ENCODE measurements at regions not wholly inside any gene's neighbourhood (a gene's known extent, or its start where the extent isn't known, plus 50 kb on each side); places are given as distances from the start of the nearest gene placed in this dataset.
"Not testable (repeated sequence)": the region's sequence is repeated elsewhere in the genome, so short reads cannot be mapped to it uniquely, and the experiment has no call there.

- Mint-ChIP-seq H3K36me3 (no peaks in the 10 kb centered on the region), H3K27me3 (ENCODE audit: low read depth) (peaks cover 12% of the 10 kb centered on the region), H3K27ac (no peak overlapping the region), H3K9me3 (no peaks in the 10 kb centered on the region), H3K4me1 (no peaks in the 10 kb centered on the region), H3K4me3 (no peak overlapping the region)
- no peak for TF ChIP-seq CTCF (IDR thresholded peaks at IDR 0.05; ENCODE audit: unreplicated experiment)
- no peak for DNase-seq (ENCODE audit: low spot score in 2 of 2, unreplicated experiment in 2 of 2)
These were observed 907.5 kb downstream of the CDH8 start for GRCh38 chr16:61128545-61129323.

GRCh38 chr16:61105544-61105943 is 930.7 kb downstream of the CDH8 start:
- Mint-ChIP-seq H3K27me3 (ENCODE audit: low read depth) (no peaks in the 10 kb centered on the region), H3K36me3 (no peaks in the 10 kb centered on the region), H3K27ac (no peak overlapping the region), H3K9me3 (no peaks in the 10 kb centered on the region), H3K4me3 (no peak overlapping the region), H3K4me1 (no peaks in the 10 kb centered on the region)
- no peak for DNase-seq (ENCODE audit: low spot score in 2 of 2, unreplicated experiment in 2 of 2)
- no peak for TF ChIP-seq CTCF (IDR thresholded peaks at IDR 0.05; ENCODE audit: unreplicated experiment)

- Mint-ChIP-seq H3K4me1 (no peaks in the 10 kb centered on the region), H3K9me3 (peaks cover 13% of the 10 kb centered on the region), H3K27me3 (ENCODE audit: low read depth) (no peaks in the 10 kb centered on the region), H3K27ac (no peak overlapping the region), H3K36me3 (no peaks in the 10 kb centered on the region), H3K4me3 (no peak overlapping the region)
- no peak for TF ChIP-seq CTCF (IDR thresholded peaks at IDR 0.05; ENCODE audit: unreplicated experiment)
- DNase-seq (ENCODE audit: low spot score in 2 of 2, unreplicated experiment in 2 of 2): no peak
These were observed 937.7 kb downstream of the CDH8 start for GRCh38 chr16:61098505-61098904.

GRCh38 chr16:61091300-61091699 is 944.9 kb downstream of the CDH8 start:
- H3K27ac Mint-ChIP-seq; H3K4me3 Mint-ChIP-seq; H3K36me3 Mint-ChIP-seq; DNase-seq (ENCODE audit: low spot score in 2 of 2, unreplicated experiment in 2 of 2); H3K27me3 Mint-ChIP-seq (ENCODE audit: low read depth); H3K4me1 Mint-ChIP-seq: not testable (repeated sequence)
- peaks cover 32% of the 10 kb centered on the region for H3K9me3 Mint-ChIP-seq

- no peaks in the 10 kb centered on the region for H3K9me3 Mint-ChIP-seq
- no peak for DNase-seq (ENCODE audit: low spot score in 2 of 2, unreplicated experiment in 2 of 2)
- TF ChIP-seq CTCF (IDR thresholded peaks at IDR 0.05; ENCODE audit: unreplicated experiment): no peak
- no peaks in the 10 kb centered on the region for H3K4me1 Mint-ChIP-seq
- no peak overlapping the region for H3K4me3 Mint-ChIP-seq
- no peaks in the 10 kb centered on the region for H3K36me3 Mint-ChIP-seq
- H3K27ac Mint-ChIP-seq: no peak overlapping the region
- no peaks in the 10 kb centered on the region for H3K27me3 Mint-ChIP-seq (ENCODE audit: low read depth)
These were observed 952.5 kb downstream of the CDH8 start for GRCh38 chr16:61083711-61084110.

GRCh38 chr16:61074324-61074723 is 961.9 kb downstream of the CDH8 start:
- DNase-seq (ENCODE audit: low spot score in 2 of 2, unreplicated experiment in 2 of 2): no peak
- Mint-ChIP-seq H3K4me3 (no peak overlapping the region), H3K4me1 (no peaks in the 10 kb centered on the region), H3K36me3 (no peaks in the 10 kb centered on the region), H3K27ac (no peak overlapping the region), H3K9me3 (peaks cover 20% of the 10 kb centered on the region), H3K27me3 (ENCODE audit: low read depth) (no peaks in the 10 kb centered on the region)
- TF ChIP-seq CTCF (IDR thresholded peaks at IDR 0.05; ENCODE audit: unreplicated experiment): no peak
